GM21619 (cell line): ENCODE measurements at regions not wholly inside any gene's neighbourhood (a gene's known extent, or its start where the extent isn't known, plus 50 kb on each side); places are given as distances from the start of the nearest gene placed in this dataset.

Source experiments
- ATAC-seq: cut with Tn5 transposase; IDR thresholded peaks from one replicate; pipeline ENCODE4 v1.9.1; 2021; ENCODE audit not compliant: unreplicated experiment

- no peak for ATAC-seq
Measured at GRCh38 chr4:110770353-110770752, 147.5 kb upstream of the PITX2 start.

- ATAC-seq, result no peak
Measured at GRCh38 chr4:110778521-110778920, 155.6 kb upstream of the PITX2 start.

- ATAC-seq, result no peak
Measured at GRCh38 chr4:110780538-110780937, 157.7 kb upstream of the PITX2 start.

- no peak for ATAC-seq
Measured at GRCh38 chr4:110781944-110782343, 159.1 kb upstream of the PITX2 start.

GRCh38 chr4:110787109-110787508 is 164.2 kb upstream of the PITX2 start:
- no peak for ATAC-seq

- no peak for ATAC-seq
Measured at GRCh38 chr4:110787707-110788106, 164.8 kb upstream of the PITX2 start.

- no peak for ATAC-seq
Measured at GRCh38 chr4:110788302-110788701, 165.4 kb upstream of the PITX2 start.

GRCh38 chr4:110792036-110792435 is 169.2 kb upstream of the PITX2 start:
- ATAC-seq, result no peak

- ATAC-seq, result no peak
Measured at GRCh38 chr4:110793381-110793801, 170.5 kb upstream of the PITX2 start.

GRCh38 chr4:110793890-110794554 is 171.1 kb upstream of the PITX2 start:
- no peak for ATAC-seq

- ATAC-seq, result no peak
Measured at GRCh38 chr4:110795971-110796370, 173.1 kb upstream of the PITX2 start.

GRCh38 chr4:110797486-110797885 is 174.6 kb upstream of the PITX2 start:
- no peak for ATAC-seq

GRCh38 chr4:110798687-110799086 is 175.8 kb upstream of the PITX2 start:
- no peak for ATAC-seq

GRCh38 chr4:110799211-110799610 is 176.3 kb upstream of the PITX2 start:
- no peak for ATAC-seq

GRCh38 chr4:110801591-110801990 is 178.7 kb upstream of the PITX2 start:
- ATAC-seq, result no peak

GRCh38 chr4:110808351-110808878 is 185.5 kb upstream of the PITX2 start:
- ATAC-seq, result peak; percentile 88

- no peak for ATAC-seq
Measured at GRCh38 chr4:110815950-110816349, 193.1 kb upstream of the PITX2 start.

GRCh38 chr4:110816367-110816766 is 193.5 kb upstream of the PITX2 start:
- no peak for ATAC-seq

- ATAC-seq, result no peak
Measured at GRCh38 chr4:110821186-110821585, 198.3 kb upstream of the PITX2 start.

- ATAC-seq, result peak; percentile 71
Measured at GRCh38 chr4:110823251-110823650, 200.4 kb upstream of the PITX2 start.

GRCh38 chr4:110824344-110824743 is 201.5 kb upstream of the PITX2 start:
- no peak for ATAC-seq

GRCh38 chr4:110826656-110827055 is 203.8 kb upstream of the PITX2 start:
- ATAC-seq, result no peak

GRCh38 chr4:110830461-110830860 is 207.6 kb upstream of the PITX2 start:
- ATAC-seq, result no peak
